Keratinocyte (primary cell): ENCODE measurements at regions not wholly inside any gene's neighbourhood (a gene's known extent, or its start where the extent isn't known, plus 50 kb on each side); places are given as distances from the start of the nearest gene placed in this dataset.

ENCODE experiments used
- DNase-seq: peaks from one replicate; pipeline ENCODE4 v3.0.0-alpha.2; 2011; ENCODE audit warnings: low read depth, missing footprints, low spot score
- FAIRE-seq: peaks from 2 replicates; lab custom pipeline; 2011; peaks lifted over from hg19 to GRCh38; lab: Jason Lieb, UNC
- H2AFZ ChIP-seq: 2 replicates; pipeline ENCODE4 v1.6.0; 2012; ENCODE audit warnings: low read length, control low read depth, inconsistent platforms; ENCODE audit not compliant: control insufficient read depth
- H3K27ac ChIP-seq: 2 replicates; pipeline ENCODE4 v1.5.1; 2011; ENCODE audit warnings: low read length; ENCODE audit not compliant: control insufficient read depth, insufficient read depth
- H3K27me3 ChIP-seq: 3 replicates; pipeline ENCODE4 v1.6.0; 2011; ENCODE audit warnings: low read length; ENCODE audit not compliant: control insufficient read depth, insufficient read depth; ENCODE audit errors: extremely low read depth
- H3K36me3 ChIP-seq, 2 experiments: 2 replicates in 1 of 2; 3 replicates in 1 of 2; pipeline ENCODE4 v1.5.1; 2011; ENCODE audit warnings: low read length in 2 of 2, mild to moderate bottlenecking in 1 of 2; ENCODE audit not compliant: control insufficient read depth in 2 of 2, insufficient read depth in 2 of 2; ENCODE audit errors: extremely low read depth in 1 of 2
- H3K4me1 ChIP-seq: 3 replicates; pipeline ENCODE4 v1.5.1; 2011; ENCODE audit warnings: low read length; ENCODE audit not compliant: control insufficient read depth, insufficient read depth; ENCODE audit errors: extremely low read depth
- H3K4me2 ChIP-seq: 3 replicates; pipeline ENCODE4 v1.6.0; 2011; ENCODE audit warnings: low read depth, low read length; ENCODE audit not compliant: control insufficient read depth, insufficient read depth; ENCODE audit errors: extremely low read depth
- H3K4me3 ChIP-seq, 3 experiments: fragments of 200-600 bp in 1 of 3; sonication (generic) in 1 of 3; 2 replicates in 2 of 3; 3 replicates in 1 of 3; pipeline ENCODE4 v1.5.1; 2011 to 2016; ENCODE audit warnings: low read length in 3 of 3, mild to moderate bottlenecking in 3 of 3, control low read depth in 2 of 3, inconsistent platforms in 1 of 3, low read depth in 1 of 3, mixed read lengths in 1 of 3, mixed run types in 1 of 3, moderate library complexity in 1 of 3; ENCODE audit not compliant: control insufficient read depth in 2 of 3, insufficient read depth in 2 of 3; ENCODE audit errors: extremely low read depth in 1 of 3
- H3K79me2 ChIP-seq: 2 replicates; pipeline ENCODE4 v1.6.0; 2012; ENCODE audit warnings: low read length; ENCODE audit not compliant: control insufficient read depth, insufficient read depth
- H3K9ac ChIP-seq: 3 replicates; pipeline ENCODE4 v1.6.0; 2011; ENCODE audit warnings: low read length; ENCODE audit not compliant: control insufficient read depth, insufficient read depth; ENCODE audit errors: extremely low read depth
- H3K9me1 ChIP-seq: 3 replicates; pipeline ENCODE4 v1.6.0; 2011; ENCODE audit warnings: low read length; ENCODE audit not compliant: control insufficient read depth, insufficient read depth; ENCODE audit errors: extremely low read depth
- H3K9me3 ChIP-seq: 2 replicates; pipeline ENCODE4 v1.5.1; 2012; ENCODE audit warnings: low read depth, low read length; ENCODE audit not compliant: control insufficient read depth
- H4K20me1 ChIP-seq: 3 replicates; pipeline ENCODE4 v1.6.0; 2011; ENCODE audit warnings: low read length; ENCODE audit not compliant: control insufficient read depth, insufficient read depth; ENCODE audit errors: extremely low read depth
- CTCF ChIP-seq, 3 experiments: IDR thresholded peaks in 1 of 3; conservative IDR thresholded peaks in 1 of 3; optimal IDR thresholded peaks in 1 of 3; 2 replicates in 2 of 3; 3 replicates in 1 of 3; pipeline versions ENCODE3 to v1.5.1; 2011; ENCODE audit warnings: low read length in 3 of 3, mild to moderate bottlenecking in 3 of 3, moderate library complexity in 2 of 3, control low read depth in 1 of 3, inconsistent platforms in 1 of 3; ENCODE audit not compliant: insufficient read depth in 2 of 3; ENCODE audit errors: extremely low read depth in 1 of 3
- EZH2 ChIP-seq: IDR thresholded peaks from one replicate; pipeline ENCODE4 v1.6.1; 2012; ENCODE audit warnings: inconsistent platforms, mild to moderate bottlenecking, low read length, moderate library complexity
- dilution Hi-C: fragments of 300-500 bp; cut with MboI; formaldehyde crosslinking; loops from one replicate; pipeline ENCODE4 v1.7.0; 2020; ENCODE audit warnings: low sequenced_read_pairs; ENCODE audit not compliant: extremely low pct_ligation_motif_present

- Histone ChIP-seq H2AFZ (no peak overlapping the region), H3K4me2 (no peak overlapping the region), H3K9ac (no peak overlapping the region), H3K27me3 (no peaks in the 10 kb centered on the region), H3K36me3 (no peaks in the 10 kb centered on the region), H3K9me3 (no peaks in the 10 kb centered on the region), H3K9me1 (no peaks in the 10 kb centered on the region), H3K79me2 (no peaks in the 10 kb centered on the region), H3K27ac (peak overlapping the region; percentile 20), H4K20me1 (no peaks in the 10 kb centered on the region), H3K4me3 (no peak overlapping the region), H3K4me1 (peaks cover 7% of the 10 kb centered on the region)
- dilution Hi-C loops: no loop called here
- no peak for FAIRE-seq
- peak; percentile 77 for DNase-seq
- no peak for TF ChIP-seq CTCF (optimal IDR thresholded peaks at IDR 0.05 in 1 of 3, IDR thresholded peaks at IDR 0.05 in 1 of 3, conservative IDR thresholded peaks at IDR 0.05 in 1 of 3; ENCODE audit: extremely low read depth in 1 of 3, insufficient read depth in 2 of 3, low read length in 3 of 3)
- TF ChIP-seq EZH2: no peak
These were observed 173.0 kb upstream of the CASK start for GRCh38 chrX:42096265-42096920.

GRCh38 chrX:42094218-42094617 is 170.9 kb upstream of the CASK start:
- Histone ChIP-seq H3K27me3 (no peaks in the 10 kb centered on the region), H3K79me2 (no peaks in the 10 kb centered on the region), H3K9me3 (no peaks in the 10 kb centered on the region), H2AFZ (no peak overlapping the region), H3K4me2 (no peak overlapping the region), H3K4me3 (no peak overlapping the region), H3K9me1 (no peaks in the 10 kb centered on the region), H3K27ac (no peak overlapping the region), H4K20me1 (no peaks in the 10 kb centered on the region), H3K9ac (no peak overlapping the region), H3K4me1 (peaks cover 7% of the 10 kb centered on the region), H3K36me3 (no peaks in the 10 kb centered on the region)
- dilution Hi-C loops: no loop called here
- DNase-seq: no peak
- FAIRE-seq: no peak
- TF ChIP-seq EZH2 (no peak), CTCF (optimal IDR thresholded peaks at IDR 0.05 in 1 of 3, IDR thresholded peaks at IDR 0.05 in 1 of 3, conservative IDR thresholded peaks at IDR 0.05 in 1 of 3; ENCODE audit: extremely low read depth in 1 of 3, insufficient read depth in 2 of 3, low read length in 3 of 3) (no peak)
